Activated T-cell treated with anti-CD3 and anti-CD28 coated beads, Interleukin-2, amount 50 U/mL, for 24 hours (primary cell): ENCODE measurements at regions not wholly inside any gene's neighbourhood (a gene's known extent, or its start where the extent isn't known, plus 50 kb on each side); places are given as distances from the start of the nearest gene placed in this dataset.

Experiments
- DNase-seq: peaks from one replicate; pipeline ENCODE4 v3.0.0-alpha.2; 2020
- H3K27ac Mint-ChIP-seq: 2 replicates; pipeline ENCODE4 v1.8.0; 2020; ENCODE audit warnings: mild to moderate bottlenecking, mixed read lengths
- H3K27me3 Mint-ChIP-seq: 2 replicates; pipeline ENCODE4 v1.8.0; 2020; ENCODE audit warnings: mixed read lengths
- H3K36me3 Mint-ChIP-seq: 2 replicates; pipeline ENCODE4 v1.8.0; 2020; ENCODE audit warnings: low read depth, mixed read lengths
- H3K4me1 Mint-ChIP-seq: 2 replicates; pipeline ENCODE4 v1.8.0; 2020; ENCODE audit warnings: low read depth, mixed read lengths
- H3K4me3 Mint-ChIP-seq: 2 replicates; pipeline ENCODE4 v1.8.0; 2020; ENCODE audit warnings: mild to moderate bottlenecking, moderate library complexity, mixed read lengths
- H3K9me3 Mint-ChIP-seq: 2 replicates; pipeline ENCODE4 v1.8.0; 2020; ENCODE audit warnings: mixed read lengths

DNA sequence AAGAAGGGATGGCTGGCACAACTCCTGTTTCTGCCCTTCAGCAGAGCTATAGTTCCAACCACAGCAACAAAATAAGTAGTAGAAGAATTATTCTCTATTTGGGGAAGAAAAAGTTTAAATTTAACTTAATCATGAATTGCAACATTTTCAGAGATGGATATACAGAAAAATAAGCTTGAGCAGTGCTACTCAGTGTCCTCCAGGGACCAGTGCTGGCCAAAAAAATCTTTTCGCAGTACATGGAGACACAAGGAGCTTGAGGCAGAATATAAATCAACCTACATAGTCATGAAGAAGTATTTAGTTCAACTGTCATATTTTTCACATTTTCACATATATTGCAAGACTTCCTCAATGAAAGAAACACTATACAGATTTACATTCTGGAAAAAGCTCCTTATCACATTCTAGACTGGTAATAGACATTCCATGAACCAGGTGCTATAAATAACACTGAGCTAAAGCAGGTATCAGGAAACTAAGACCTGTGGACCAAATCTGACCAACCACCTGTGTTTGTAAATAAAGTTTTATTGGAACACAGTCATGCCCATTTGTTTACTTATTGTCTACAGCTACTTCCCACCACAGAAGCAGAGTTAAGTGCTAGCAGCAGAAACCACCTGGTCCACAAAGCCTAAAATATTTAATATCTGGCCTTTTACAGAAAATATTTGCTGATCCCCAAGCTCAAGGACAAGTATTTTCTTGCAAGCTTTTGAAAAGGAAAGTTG, 101.9 kb downstream of the RGS21 start:
- H3K27ac Mint-ChIP-seq, result no peak overlapping the region
- no peaks in the 10 kb centered on the region for H3K27me3 Mint-ChIP-seq
- H3K36me3 Mint-ChIP-seq, result no peaks in the 10 kb centered on the region
- DNase-seq, result no peak
- no peak overlapping the region for H3K4me3 Mint-ChIP-seq
- no peaks in the 10 kb centered on the region for H3K4me1 Mint-ChIP-seq
- H3K9me3 Mint-ChIP-seq, result no peaks in the 10 kb centered on the region

DNA sequence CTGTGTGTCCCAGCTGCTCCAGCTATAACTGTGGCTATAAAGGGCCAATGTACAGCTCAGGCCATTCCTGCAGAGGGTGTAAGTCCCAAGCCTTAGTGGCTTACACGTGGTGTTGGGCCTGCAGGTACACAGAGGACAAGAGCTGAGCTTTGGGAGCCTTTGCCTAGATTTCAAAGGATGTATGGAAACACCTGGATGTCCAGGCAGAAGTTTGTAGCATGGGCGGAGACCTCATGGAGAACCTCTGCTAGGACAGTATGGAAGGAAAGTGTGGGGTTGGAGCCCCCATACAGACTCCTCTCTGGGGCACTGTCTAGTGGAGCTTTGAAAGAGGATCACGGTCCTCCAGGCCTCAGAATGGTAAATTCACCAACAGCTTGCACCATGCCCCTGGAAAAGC, 113.9 kb downstream of the RGS21 start:
- Mint-ChIP-seq H3K36me3 (no peaks in the 10 kb centered on the region), H3K27me3 (no peaks in the 10 kb centered on the region), H3K4me3 (no peak overlapping the region), H3K9me3 (peaks cover 5% of the 10 kb centered on the region), H3K27ac (no peak overlapping the region), H3K4me1 (no peaks in the 10 kb centered on the region)
- no peak for DNase-seq

- DNase-seq, result no peak
- Mint-ChIP-seq H3K4me1 (no peaks in the 10 kb centered on the region), H3K4me3 (no peak overlapping the region), H3K27me3 (peaks cover 4% of the 10 kb centered on the region), H3K27ac (no peak overlapping the region), H3K36me3 (no peaks in the 10 kb centered on the region), H3K9me3 (peaks cover 5% of the 10 kb centered on the region)
Observed at GRCh38 chr1:192435704-192436103, 118.9 kb downstream of the RGS21 start.

GRCh38 chr1:192436441-192437078, 119.8 kb downstream of the RGS21 start:
- Mint-ChIP-seq H3K36me3 (no peaks in the 10 kb centered on the region), H3K9me3 (peaks cover under 1% of the 10 kb centered on the region), H3K4me3 (no peak overlapping the region), H3K27ac (no peak overlapping the region), H3K27me3 (peaks cover 4% of the 10 kb centered on the region), H3K4me1 (no peaks in the 10 kb centered on the region)
- DNase-seq, result no peak

DNA sequence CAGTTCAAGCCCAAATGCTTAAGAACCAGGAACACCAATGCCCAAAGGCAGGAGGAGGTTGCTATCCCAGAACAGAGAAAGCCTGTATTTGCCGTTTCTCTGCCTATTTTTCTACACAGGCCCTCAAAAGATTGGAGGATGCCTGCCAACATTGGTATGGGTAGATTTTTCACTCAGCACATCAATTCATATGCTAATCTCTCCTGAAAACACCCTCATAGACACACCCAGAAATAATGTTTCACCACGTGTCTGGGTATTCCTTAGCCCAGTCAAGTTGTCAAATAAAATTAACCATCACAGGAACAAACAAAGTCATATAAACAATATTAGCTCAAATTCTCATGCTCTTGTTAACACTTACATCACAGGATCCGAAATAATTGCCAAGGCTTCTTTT, 121.9 kb downstream of the RGS21 start:
- H3K4me1 Mint-ChIP-seq, result no peaks in the 10 kb centered on the region
- no peak overlapping the region for H3K27ac Mint-ChIP-seq
- peaks cover 4% of the 10 kb centered on the region for H3K27me3 Mint-ChIP-seq
- no peak overlapping the region for H3K4me3 Mint-ChIP-seq
- H3K36me3 Mint-ChIP-seq, result no peaks in the 10 kb centered on the region
- no peak for DNase-seq
- no peaks in the 10 kb centered on the region for H3K9me3 Mint-ChIP-seq

GRCh38 chr1:192439373-192440025, 122.7 kb downstream of the RGS21 start:
- Mint-ChIP-seq H3K27ac (no peak overlapping the region), H3K4me3 (no peak overlapping the region), H3K27me3 (peaks cover 4% of the 10 kb centered on the region), H3K36me3 (no peaks in the 10 kb centered on the region), H3K4me1 (no peaks in the 10 kb centered on the region), H3K9me3 (no peaks in the 10 kb centered on the region)
- DNase-seq, result no peak

- no peak overlapping the region for H3K4me3 Mint-ChIP-seq
- H3K27ac Mint-ChIP-seq, result no peak overlapping the region
- H3K4me1 Mint-ChIP-seq, result no peaks in the 10 kb centered on the region
- no peaks in the 10 kb centered on the region for H3K36me3 Mint-ChIP-seq
- DNase-seq, result no peak
- no peaks in the 10 kb centered on the region for H3K9me3 Mint-ChIP-seq
- H3K27me3 Mint-ChIP-seq, result peaks cover 4% of the 10 kb centered on the region
Observed at GRCh38 chr1:192441492-192441891, 124.7 kb downstream of the RGS21 start.

- Mint-ChIP-seq H3K27ac (no peak overlapping the region), H3K36me3 (no peaks in the 10 kb centered on the region), H3K9me3 (no peaks in the 10 kb centered on the region), H3K4me3 (no peak overlapping the region), H3K4me1 (no peaks in the 10 kb centered on the region), H3K27me3 (peaks cover 4% of the 10 kb centered on the region)
- no peak for DNase-seq
Observed at GRCh38 chr1:192442736-192443135, 125.9 kb downstream of the RGS21 start.

DNA sequence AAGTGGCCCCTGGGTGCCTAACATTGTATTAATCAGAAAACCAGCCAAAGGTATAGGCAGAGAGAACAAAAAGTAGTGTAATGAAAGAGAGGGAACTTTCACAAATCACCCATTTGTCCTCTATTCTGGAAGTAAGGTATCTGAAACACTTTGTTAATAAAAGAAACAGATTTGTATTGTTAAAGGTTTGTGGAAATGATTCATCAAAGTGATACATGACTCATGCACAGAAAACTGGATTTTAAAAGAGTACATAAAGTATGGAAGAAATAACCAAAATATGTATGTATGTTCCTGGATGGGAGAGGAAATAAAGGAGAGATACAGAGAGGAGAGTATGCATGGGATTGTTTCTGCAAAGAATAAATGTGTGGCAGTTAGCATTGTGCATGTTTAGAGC, 126.8 kb downstream of the RGS21 start:
- Mint-ChIP-seq H3K9me3 (no peaks in the 10 kb centered on the region), H3K4me1 (no peaks in the 10 kb centered on the region), H3K27me3 (peaks cover 4% of the 10 kb centered on the region), H3K27ac (no peak overlapping the region), H3K36me3 (no peaks in the 10 kb centered on the region), H3K4me3 (no peak overlapping the region)
- no peak for DNase-seq

DNA sequence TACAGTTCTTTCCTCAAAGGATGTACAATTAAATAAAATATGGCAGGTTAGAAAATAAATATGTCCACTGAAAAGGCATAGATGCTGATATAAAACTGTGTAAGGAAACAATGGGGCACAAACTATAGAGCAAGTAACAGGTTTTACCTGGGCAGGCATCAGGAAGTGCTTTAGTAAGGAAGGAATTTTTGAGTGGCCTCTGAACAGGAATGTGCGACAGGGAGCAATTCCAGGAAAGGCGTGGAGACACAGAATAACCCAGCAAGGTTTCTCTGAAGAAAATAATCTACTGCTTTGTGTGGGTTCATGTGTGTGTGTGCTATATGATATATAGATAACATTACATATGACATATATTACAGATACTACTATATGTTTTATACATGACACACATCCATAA, 128.4 kb downstream of the RGS21 start:
- Mint-ChIP-seq H3K9me3 (no peaks in the 10 kb centered on the region), H3K36me3 (no peaks in the 10 kb centered on the region), H3K27me3 (no peaks in the 10 kb centered on the region)

GRCh38 chr1:192445839-192446489, 129.2 kb downstream of the RGS21 start:
- Mint-ChIP-seq H3K27me3 (no peaks in the 10 kb centered on the region), H3K9me3 (no peaks in the 10 kb centered on the region), H3K4me3 (no peak overlapping the region), H3K4me1 (no peaks in the 10 kb centered on the region), H3K27ac (no peak overlapping the region), H3K36me3 (no peaks in the 10 kb centered on the region)
- DNase-seq, result peak; percentile 35

More for the DNA sequence above, 128.4 kb downstream of the RGS21 start:
- Mint-ChIP-seq H3K27ac (no peak overlapping the region), H3K4me1 (no peaks in the 10 kb centered on the region), H3K4me3 (no peak overlapping the region)
- no peak for DNase-seq

DNA sequence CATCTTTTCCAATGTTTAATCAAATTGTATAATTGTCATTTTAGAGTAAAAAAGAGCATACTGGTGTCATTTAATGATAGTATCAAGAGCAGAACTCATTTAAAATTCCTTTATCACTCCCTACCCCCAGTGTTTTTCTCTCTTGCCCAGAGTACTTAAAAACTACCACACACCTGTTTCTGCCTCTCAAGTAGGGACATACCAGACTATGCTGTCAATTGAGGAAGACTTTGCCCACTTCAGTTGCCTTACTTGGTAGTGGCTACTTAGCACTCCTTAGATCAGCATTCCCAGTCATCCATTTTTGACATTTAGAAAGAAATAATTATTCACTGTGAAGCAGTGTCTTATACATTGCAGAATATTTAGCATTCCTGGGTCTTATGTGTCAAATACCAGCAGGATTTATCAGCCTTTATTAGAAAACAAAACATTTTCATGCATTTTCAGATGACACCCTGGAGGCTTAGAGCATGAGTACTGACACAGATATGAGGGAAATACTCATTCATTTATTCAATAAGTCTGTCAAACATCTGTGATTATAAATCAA, 127.5 kb upstream of the RGS1 start:
- Mint-ChIP-seq H3K36me3 (no peaks in the 10 kb centered on the region), H3K4me3 (no peak overlapping the region), H3K4me1 (no peaks in the 10 kb centered on the region), H3K27me3 (peaks cover 3% of the 10 kb centered on the region), H3K9me3 (no peaks in the 10 kb centered on the region), H3K27ac (no peak overlapping the region)
- no peak for DNase-seq

DNA sequence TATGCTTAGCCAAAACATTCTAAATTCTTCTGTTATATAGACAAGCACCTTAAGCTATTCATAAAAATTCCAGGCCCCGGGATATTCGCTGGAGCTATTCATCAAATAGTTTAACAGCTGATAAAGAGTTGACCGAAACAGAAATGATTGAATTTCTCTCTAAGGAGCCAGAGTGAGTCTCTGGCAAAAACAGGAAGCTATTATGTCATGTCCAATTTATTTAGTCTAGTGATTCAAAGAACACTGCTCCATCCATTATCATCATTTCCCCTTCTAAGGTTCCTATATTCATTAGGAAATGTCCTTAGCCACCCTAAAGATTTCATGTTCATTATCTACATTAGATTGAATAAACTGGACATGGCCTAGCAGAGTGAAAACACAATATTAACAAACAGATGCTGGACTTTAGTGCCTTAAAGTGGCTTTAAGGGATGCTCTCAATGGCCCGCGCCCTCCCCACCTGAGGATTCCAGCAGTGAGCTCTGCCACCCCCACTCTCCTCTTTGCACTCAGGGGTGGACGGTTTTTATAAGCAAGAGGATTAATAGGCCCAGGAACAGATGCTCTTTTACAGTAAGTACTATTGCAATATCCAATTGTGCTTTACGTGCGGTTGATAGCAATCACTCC, 122.1 kb upstream of the RGS1 start:
- no peak overlapping the region for H3K27ac Mint-ChIP-seq
- no peak overlapping the region for H3K4me3 Mint-ChIP-seq
- H3K27me3 Mint-ChIP-seq, result peaks cover 3% of the 10 kb centered on the region
- H3K4me1 Mint-ChIP-seq, result no peaks in the 10 kb centered on the region
- no peaks in the 10 kb centered on the region for H3K36me3 Mint-ChIP-seq
- DNase-seq, result no peak
- H3K9me3 Mint-ChIP-seq, result no peaks in the 10 kb centered on the region

GRCh38 chr1:192459467-192459866, 116.1 kb upstream of the RGS1 start:
- no peak overlapping the region for H3K4me3 Mint-ChIP-seq
- H3K9me3 Mint-ChIP-seq, result no peaks in the 10 kb centered on the region
- no peaks in the 10 kb centered on the region for H3K4me1 Mint-ChIP-seq

More at GRCh38 chr1:192459467-192459866, 116.1 kb upstream of the RGS1 start:
- no peaks in the 10 kb centered on the region for H3K36me3 Mint-ChIP-seq
- no peak for DNase-seq
- no peak overlapping the region for H3K27ac Mint-ChIP-seq
- peaks cover 14% of the 10 kb centered on the region for H3K27me3 Mint-ChIP-seq
